ENCODE measurements at regions not wholly inside any gene's neighbourhood (a gene's known extent, or its start where the extent isn't known, plus 50 kb on each side); places are given as distances from the start of the nearest gene placed in this dataset.

DNA sequence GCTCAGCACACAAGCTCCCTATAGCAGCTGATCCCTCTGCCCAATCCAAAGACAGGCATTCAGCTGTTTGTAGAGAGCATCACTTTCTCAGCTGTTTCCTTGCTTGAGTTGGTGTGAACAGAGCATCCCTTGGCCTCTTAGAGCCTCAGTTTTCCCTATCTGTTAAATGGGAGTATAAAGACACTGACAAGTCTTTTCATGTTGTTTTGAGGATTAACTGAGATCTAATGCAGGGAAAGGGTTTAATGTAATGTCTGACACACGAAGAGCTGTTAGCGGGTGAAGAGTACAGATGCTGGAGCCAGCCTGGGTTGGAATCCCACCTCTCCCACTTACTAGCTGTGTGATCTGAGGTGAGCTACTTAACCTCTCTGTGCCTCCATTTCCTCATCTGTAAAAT is 149.5 kb downstream of the PHETA1 start:
- TF ChIP-seq, protein P1, sequence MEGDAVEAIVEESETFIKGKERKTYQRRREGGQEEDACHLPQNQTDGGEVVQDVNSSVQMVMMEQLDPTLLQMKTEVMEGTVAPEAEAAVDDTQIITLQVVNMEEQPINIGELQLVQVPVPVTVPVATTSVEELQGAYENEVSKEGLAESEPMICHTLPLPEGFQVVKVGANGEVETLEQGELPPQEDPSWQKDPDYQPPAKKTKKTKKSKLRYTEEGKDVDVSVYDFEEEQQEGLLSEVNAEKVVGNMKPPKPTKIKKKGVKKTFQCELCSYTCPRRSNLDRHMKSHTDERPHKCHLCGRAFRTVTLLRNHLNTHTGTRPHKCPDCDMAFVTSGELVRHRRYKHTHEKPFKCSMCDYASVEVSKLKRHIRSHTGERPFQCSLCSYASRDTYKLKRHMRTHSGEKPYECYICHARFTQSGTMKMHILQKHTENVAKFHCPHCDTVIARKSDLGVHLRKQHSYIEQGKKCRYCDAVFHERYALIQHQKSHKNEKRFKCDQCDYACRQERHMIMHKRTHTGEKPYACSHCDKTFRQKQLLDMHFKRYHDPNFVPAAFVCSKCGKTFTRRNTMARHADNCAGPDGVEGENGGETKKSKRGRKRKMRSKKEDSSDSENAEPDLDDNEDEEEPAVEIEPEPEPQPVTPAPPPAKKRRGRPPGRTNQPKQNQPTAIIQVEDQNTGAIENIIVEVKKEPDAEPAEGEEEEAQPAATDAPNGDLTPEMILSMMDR (IDR thresholded peaks at IDR 0.05; ENCODE audit: low read length) = no peak
- TF ChIP-seq EZH2 (optimal IDR thresholded peaks at IDR 0.05; ENCODE audit: low read depth, low read length) = no peak

All from MM.1S (cell line).